PC-9 (cell line): ENCODE measurements at regions not wholly inside any gene's neighbourhood (a gene's known extent, or its start where the extent isn't known, plus 50 kb on each side); places are given as distances from the start of the nearest gene placed in this dataset.

Experiments used
- EZH2 ChIP-seq: fragments of 200-600 bp; sonication (generic); IDR thresholded peaks from 2 replicates; pipeline ENCODE4 v1.8.0; 2017; ENCODE audit warnings: antibody characterized with exemption, low read depth
- TF ChIP-seq, protein P1 (sequence below): fragments of 200-600 bp; sonication (generic); conservative IDR thresholded peaks from 2 replicates; pipeline ENCODE4 v1.6.1; 2017; ENCODE audit warnings: mixed run types, antibody characterized with exemption, mild to moderate bottlenecking, moderate library complexity

DNA sequence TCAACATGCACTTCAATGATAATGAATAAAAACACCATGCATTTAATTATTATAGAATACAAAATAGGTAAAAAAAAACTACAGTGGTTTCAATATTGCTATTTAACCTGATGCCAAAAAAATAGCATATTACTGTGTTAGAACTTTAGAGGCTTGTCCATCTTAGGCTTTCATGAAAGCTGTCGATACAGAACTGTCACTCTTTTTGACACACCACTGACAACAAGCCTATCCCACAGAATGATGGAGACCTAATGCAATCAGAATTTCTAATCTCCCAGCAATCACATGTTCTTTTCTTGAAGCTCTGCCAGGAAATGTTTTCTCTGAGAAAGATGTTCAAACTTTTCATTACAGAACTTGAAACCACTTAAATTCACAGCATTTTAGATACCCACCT, 490.3 kb upstream of the EPHA6 start:
- TF ChIP-seq, protein P1, sequence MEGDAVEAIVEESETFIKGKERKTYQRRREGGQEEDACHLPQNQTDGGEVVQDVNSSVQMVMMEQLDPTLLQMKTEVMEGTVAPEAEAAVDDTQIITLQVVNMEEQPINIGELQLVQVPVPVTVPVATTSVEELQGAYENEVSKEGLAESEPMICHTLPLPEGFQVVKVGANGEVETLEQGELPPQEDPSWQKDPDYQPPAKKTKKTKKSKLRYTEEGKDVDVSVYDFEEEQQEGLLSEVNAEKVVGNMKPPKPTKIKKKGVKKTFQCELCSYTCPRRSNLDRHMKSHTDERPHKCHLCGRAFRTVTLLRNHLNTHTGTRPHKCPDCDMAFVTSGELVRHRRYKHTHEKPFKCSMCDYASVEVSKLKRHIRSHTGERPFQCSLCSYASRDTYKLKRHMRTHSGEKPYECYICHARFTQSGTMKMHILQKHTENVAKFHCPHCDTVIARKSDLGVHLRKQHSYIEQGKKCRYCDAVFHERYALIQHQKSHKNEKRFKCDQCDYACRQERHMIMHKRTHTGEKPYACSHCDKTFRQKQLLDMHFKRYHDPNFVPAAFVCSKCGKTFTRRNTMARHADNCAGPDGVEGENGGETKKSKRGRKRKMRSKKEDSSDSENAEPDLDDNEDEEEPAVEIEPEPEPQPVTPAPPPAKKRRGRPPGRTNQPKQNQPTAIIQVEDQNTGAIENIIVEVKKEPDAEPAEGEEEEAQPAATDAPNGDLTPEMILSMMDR: no peak
- no peak for TF ChIP-seq EZH2
